ENCODE measurements at regions not wholly inside any gene's neighbourhood (a gene's known extent, or its start where the extent isn't known, plus 50 kb on each side); places are given as distances from the start of the nearest gene placed in this dataset.
"Not testable (repeated sequence)": the region's sequence is repeated elsewhere in the genome, so short reads cannot be mapped to it uniquely, and the experiment has no call there.

- no peak overlapping the region for H3K4me3 ChIP-seq (ENCODE audit: low read depth, low read length)
- TF ChIP-seq CTCF (IDR thresholded peaks at IDR 0.05; ENCODE audit: control insufficient read depth, extremely low read depth, insufficient read depth), result no peak
- DNase-seq (ENCODE audit: low read depth), result no peak
Measured at GRCh38 chr3:75334299-75334698, 329.8 kb upstream of the FRG2C start.

GRCh38 chr3:75337226-75337900 is 326.8 kb upstream of the FRG2C start:
- no peak for TF ChIP-seq CTCF (IDR thresholded peaks at IDR 0.05; ENCODE audit: control insufficient read depth, extremely low read depth, insufficient read depth)
- no peak overlapping the region for H3K4me3 ChIP-seq (ENCODE audit: low read depth, low read length)

GRCh38 chr3:75338342-75338741 is 325.8 kb upstream of the FRG2C start:
- DNase-seq (ENCODE audit: low read depth), result no peak
- TF ChIP-seq CTCF (IDR thresholded peaks at IDR 0.05; ENCODE audit: control insufficient read depth, extremely low read depth, insufficient read depth), result no peak
- H3K4me3 ChIP-seq (ENCODE audit: low read depth, low read length), result no peak overlapping the region

More at GRCh38 chr3:75337226-75337900, 326.8 kb upstream of the FRG2C start:
- no peak for DNase-seq (ENCODE audit: low read depth)

GRCh38 chr3:75341324-75342067 is 322.6 kb upstream of the FRG2C start:
- no peak for TF ChIP-seq CTCF (IDR thresholded peaks at IDR 0.05; ENCODE audit: control insufficient read depth, extremely low read depth, insufficient read depth)
- DNase-seq (ENCODE audit: low read depth), result no peak
- no peak overlapping the region for H3K4me3 ChIP-seq (ENCODE audit: low read depth, low read length)

- no peak overlapping the region for H3K4me3 ChIP-seq (ENCODE audit: low read depth, low read length)
- DNase-seq (ENCODE audit: low read depth), result no peak
- TF ChIP-seq CTCF (IDR thresholded peaks at IDR 0.05; ENCODE audit: control insufficient read depth, extremely low read depth, insufficient read depth), result no peak
Measured at GRCh38 chr3:75342425-75342824, 321.7 kb upstream of the FRG2C start.

GRCh38 chr3:75350536-75350935 is 313.6 kb upstream of the FRG2C start:
- H3K4me3 ChIP-seq (ENCODE audit: low read depth, low read length); DNase-seq (ENCODE audit: low read depth): not testable (repeated sequence)

GRCh38 chr3:75362086-75362784 is 301.9 kb upstream of the FRG2C start:
- not testable (repeated sequence) for H3K4me3 ChIP-seq (ENCODE audit: low read depth, low read length)
- DNase-seq (ENCODE audit: low read depth), result peak; percentile 79

GRCh38 chr3:75372964-75373363 is 291.2 kb upstream of the FRG2C start:
- H3K4me3 ChIP-seq (ENCODE audit: low read depth, low read length); DNase-seq (ENCODE audit: low read depth): not testable (repeated sequence)

- not testable (repeated sequence) for DNase-seq (ENCODE audit: low read depth)
Measured at GRCh38 chr3:75379840-75380239, 284.3 kb upstream of the FRG2C start.

More at GRCh38 chr3:75379840-75380239, 284.3 kb upstream of the FRG2C start:
- not testable (repeated sequence) for H3K4me3 ChIP-seq (ENCODE audit: low read depth, low read length)

Measured in LNCaP clone FGC (cell line).